ENCODE measurements at regions not wholly inside any gene's neighbourhood (a gene's known extent, or its start where the extent isn't known, plus 50 kb on each side); places are given as distances from the start of the nearest gene placed in this dataset.

DNA sequence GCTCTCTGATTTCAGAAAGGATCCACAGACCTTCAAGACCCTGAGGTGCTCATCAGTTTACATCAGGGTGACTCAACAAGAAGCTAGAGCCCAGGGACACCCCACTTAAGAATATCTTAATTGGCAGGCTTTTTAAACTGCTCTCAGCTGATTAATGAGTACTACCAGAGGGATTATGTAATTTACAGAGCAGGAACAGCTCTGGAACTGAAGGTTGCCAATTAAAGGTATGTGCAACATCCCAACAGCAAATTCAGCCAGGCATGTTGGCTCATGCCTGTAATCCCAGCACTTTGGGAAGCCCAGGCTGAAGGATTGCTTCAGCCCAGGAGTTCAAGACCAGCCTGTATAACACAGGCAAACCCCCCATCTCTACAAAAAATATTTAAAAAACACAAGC is 295.7 kb downstream of the SETD4 start:
- no peak for TF ChIP-seq POLR2A (IDR thresholded peaks at IDR 0.05)
- TF ChIP-seq, protein P1, sequence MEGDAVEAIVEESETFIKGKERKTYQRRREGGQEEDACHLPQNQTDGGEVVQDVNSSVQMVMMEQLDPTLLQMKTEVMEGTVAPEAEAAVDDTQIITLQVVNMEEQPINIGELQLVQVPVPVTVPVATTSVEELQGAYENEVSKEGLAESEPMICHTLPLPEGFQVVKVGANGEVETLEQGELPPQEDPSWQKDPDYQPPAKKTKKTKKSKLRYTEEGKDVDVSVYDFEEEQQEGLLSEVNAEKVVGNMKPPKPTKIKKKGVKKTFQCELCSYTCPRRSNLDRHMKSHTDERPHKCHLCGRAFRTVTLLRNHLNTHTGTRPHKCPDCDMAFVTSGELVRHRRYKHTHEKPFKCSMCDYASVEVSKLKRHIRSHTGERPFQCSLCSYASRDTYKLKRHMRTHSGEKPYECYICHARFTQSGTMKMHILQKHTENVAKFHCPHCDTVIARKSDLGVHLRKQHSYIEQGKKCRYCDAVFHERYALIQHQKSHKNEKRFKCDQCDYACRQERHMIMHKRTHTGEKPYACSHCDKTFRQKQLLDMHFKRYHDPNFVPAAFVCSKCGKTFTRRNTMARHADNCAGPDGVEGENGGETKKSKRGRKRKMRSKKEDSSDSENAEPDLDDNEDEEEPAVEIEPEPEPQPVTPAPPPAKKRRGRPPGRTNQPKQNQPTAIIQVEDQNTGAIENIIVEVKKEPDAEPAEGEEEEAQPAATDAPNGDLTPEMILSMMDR (IDR thresholded peaks at IDR 0.05): no peak

All from heart left ventricle (tissue), 13 donors.